BJ (cell line): ENCODE measurements at regions not wholly inside any gene's neighbourhood (a gene's known extent, or its start where the extent isn't known, plus 50 kb on each side); places are given as distances from the start of the nearest gene placed in this dataset.

Source experiments
- CTCF ChIA-PET: fragments of 350-600 bp; formaldehyde crosslinking; extraction: SDS; loops from one replicate; lab custom pipeline; 2021; ENCODE audit warnings: antibody characterized with exemption, inconsistent platforms; lab: Yijun Ruan, JAX
- POLR2A ChIA-PET: fragments of 300-600 bp; sonication (Branson Sonifier 250); formaldehyde crosslinking; extraction: SDS; loops from one replicate; lab custom pipeline; 2021; ENCODE audit warnings: antibody characterized with exemption; lab: Charles Lee
- DNase-seq: peaks from one replicate; pipeline ENCODE4 v3.0.0-alpha.2; 2011; ENCODE audit warnings: low read depth
- H3K27me3 ChIP-seq: 2 replicates; pipeline ENCODE4 v1.6.0; 2011; ENCODE audit warnings: low read length; ENCODE audit not compliant: control insufficient read depth, insufficient read depth
- H3K36me3 ChIP-seq: 2 replicates; pipeline ENCODE4 v1.5.1; 2011; ENCODE audit warnings: low read length; ENCODE audit not compliant: control insufficient read depth, insufficient read depth
- H3K4me3 ChIP-seq: 2 replicates; pipeline ENCODE4 v1.5.1; 2011; ENCODE audit warnings: low read depth, mild to moderate bottlenecking, control low read depth, low read length
- CTCF ChIP-seq: IDR thresholded peaks from 2 replicates; pipeline ENCODE4 v1.5.1; 2011; ENCODE audit warnings: low read depth, mild to moderate bottlenecking, control low read depth, inconsistent platforms, low read length, moderate library complexity; ENCODE audit not compliant: insufficient read depth

- POLR2A ChIA-PET = no interaction called here
- DNase-seq = no peak
- no peak overlapping the region for H3K4me3 ChIP-seq
- CTCF ChIA-PET = no interaction called here
- H3K27me3 ChIP-seq = no peaks in the 10 kb centered on the region
- no peaks in the 10 kb centered on the region for H3K36me3 ChIP-seq
- no peak for TF ChIP-seq CTCF
Observed at GRCh38 chr5:4640795-4641194, 499.3 kb upstream of the ADAMTS16 start.

DNA sequence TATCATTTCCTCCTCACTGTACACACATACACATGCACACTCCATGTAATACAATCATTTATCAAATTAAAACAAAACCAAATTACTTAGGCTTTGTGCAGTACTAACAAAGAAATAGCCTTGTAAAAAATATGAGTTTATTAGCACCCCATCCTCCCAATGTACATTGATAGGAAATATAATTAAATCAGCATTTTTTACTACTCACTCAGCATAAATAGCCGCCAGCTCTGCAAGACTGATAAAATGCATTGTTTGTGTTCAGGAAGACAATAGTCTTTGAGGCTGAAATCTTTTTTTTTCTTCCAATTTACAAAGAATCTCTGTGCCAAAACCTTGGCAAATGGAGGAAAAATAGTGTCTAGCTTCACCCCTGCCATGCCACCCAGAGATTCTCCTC lies 497.6 kb upstream of the ADAMTS16 start:
- CTCF ChIA-PET = no interaction called here
- no peak overlapping the region for H3K4me3 ChIP-seq
- POLR2A ChIA-PET = no interaction called here
- DNase-seq = no peak
- TF ChIP-seq CTCF = no peak
- H3K27me3 ChIP-seq = no peaks in the 10 kb centered on the region
- no peaks in the 10 kb centered on the region for H3K36me3 ChIP-seq

- POLR2A ChIA-PET = no interaction called here
- DNase-seq = no peak
- Histone ChIP-seq H3K4me3 (no peak overlapping the region), H3K27me3 (no peaks in the 10 kb centered on the region), H3K36me3 (no peaks in the 10 kb centered on the region)
- TF ChIP-seq CTCF = no peak
- CTCF ChIA-PET = no interaction called here
Observed at GRCh38 chr5:4643190-4643589, 496.9 kb upstream of the ADAMTS16 start.

DNA sequence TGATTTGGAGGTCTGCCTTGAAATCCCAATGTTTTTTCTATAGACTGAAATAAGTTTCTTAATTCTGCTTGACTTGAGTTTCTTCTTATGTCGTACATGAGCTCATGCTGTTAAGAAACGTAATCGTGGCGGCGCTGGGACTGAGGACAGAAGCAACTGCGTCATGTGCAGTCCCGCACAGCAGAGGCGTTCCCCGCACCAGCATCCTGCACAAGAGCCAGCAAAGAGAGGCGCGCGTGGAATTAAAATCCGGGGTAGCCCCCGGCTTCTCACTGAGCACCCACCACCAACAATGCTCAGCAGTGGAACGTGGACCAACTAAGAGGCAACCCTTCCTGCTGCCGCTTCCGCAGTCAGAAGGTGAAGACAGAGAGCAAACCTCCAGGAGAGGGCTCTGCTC lies 496.2 kb upstream of the ADAMTS16 start:
- no peak overlapping the region for H3K4me3 ChIP-seq
- no peaks in the 10 kb centered on the region for H3K27me3 ChIP-seq
- ChIA-PET CTCF (no interaction called here), POLR2A (no interaction called here)
- H3K36me3 ChIP-seq = no peaks in the 10 kb centered on the region
- TF ChIP-seq CTCF = no peak
- DNase-seq = no peak

- ChIA-PET POLR2A (no interaction called here), CTCF (no interaction called here)
- no peak overlapping the region for H3K4me3 ChIP-seq
- DNase-seq = no peak
- no peaks in the 10 kb centered on the region for H3K36me3 ChIP-seq
- TF ChIP-seq CTCF = no peak
- no peaks in the 10 kb centered on the region for H3K27me3 ChIP-seq
Observed at GRCh38 chr5:4646715-4647375, 493.3 kb upstream of the ADAMTS16 start.
